ENCODE measurements at regions not wholly inside any gene's neighbourhood (a gene's known extent, or its start where the extent isn't known, plus 50 kb on each side); places are given as distances from the start of the nearest gene placed in this dataset.

DNA sequence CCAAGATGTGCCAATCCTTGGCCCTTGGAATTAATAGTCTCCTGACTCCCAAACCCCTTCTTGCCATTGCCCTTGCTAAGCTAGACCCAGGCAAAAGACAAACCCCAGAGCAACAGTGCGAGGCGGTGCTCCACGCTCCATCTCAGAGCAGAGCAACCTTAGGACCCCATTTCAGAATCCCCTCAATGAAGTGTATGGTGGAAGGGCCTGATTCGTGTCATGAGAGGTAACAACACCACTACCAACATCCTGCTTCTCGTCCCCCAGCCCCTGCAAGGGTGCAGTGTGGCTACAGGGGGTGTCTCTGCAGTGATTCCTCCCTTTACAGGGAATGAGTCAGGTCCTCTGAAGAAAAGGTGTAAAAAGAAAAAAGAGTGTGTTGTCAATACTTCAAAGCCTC lies 103.9 kb upstream of the IRF2BP2 start:
- POLR2A ChIA-PET: interaction anchor here (0.8 to 3.5 kb wide), 3 partner anchors 10 to 428 kb away, joined by 4 to 18 read pairs (median 11); no protein-coding TSS in a partner anchor
- Histone ChIP-seq H3K36me3 (ENCODE audit: control insufficient read depth, insufficient read depth, low read length) (no peaks in the 10 kb centered on the region), H4K20me1 (replicated peaks; ENCODE audit: control insufficient read depth, insufficient read depth, low read length) (no peaks in the 10 kb centered on the region), H3K79me2 (ENCODE audit: control insufficient read depth, insufficient read depth, low read length) (no peaks in the 10 kb centered on the region), H3K4me1 (replicated peaks in 1 of 2; ENCODE audit: control insufficient read depth in 2 of 2, insufficient read depth in 2 of 2, low read length in 2 of 2) (peaks cover 23 to 33% of the 10 kb centered on the region in 2 experiments), H3K4me2 (ENCODE audit: insufficient read depth, low read length) (no peak overlapping the region), H3K9me3 (replicated peaks; ENCODE audit: control insufficient read depth, insufficient read depth, low read depth, low read length) (no peaks in the 10 kb centered on the region), H2AFZ (ENCODE audit: low read depth, low read length) (no peak overlapping the region), H3K9me1 (ENCODE audit: control insufficient read depth, insufficient read depth, low read length) (peaks cover 3% of the 10 kb centered on the region), H3K9ac (ENCODE audit: insufficient read depth in 1 of 2, low read depth in 2 of 2, low read length in 2 of 2) (no peak overlapping the region), H3K4me3 (no peak overlapping the region), H3K27ac (ENCODE audit: extremely low read depth, low read depth, low read length) (no peak overlapping the region), H3K27me3 (ENCODE audit: control insufficient read depth in 2 of 2, insufficient read depth in 2 of 2, low read length in 2 of 2) (no peaks in the 10 kb centered on the region)
- ATAC-seq (no peak), FAIRE-seq (no peak), DNase-seq (ENCODE audit: extremely low read depth in 1 of 4, low spot score in 3 of 4) (no peak)
- intact Hi-C loops (cut with micrococcal nuclease) (no loop called here), in situ Hi-C loops (cut with MboI) (no loop called here)
- 62% methylated on average over 5 of the region's 5 CpGs for WGBS (ENCODE audit: insufficient coverage, low coverage, missing lambda C conversion rate)
- BruUV-seq (replicated peaks): no TSS peak
- CTCF ChIA-PET (ENCODE audit: low intra/inter-chr PET ratio): no interaction called here
- TF ChIP-seq CBFB (CRISPR knock-in tag; IDR thresholded peaks at IDR 0.05) (0 out of 2 replicates have a peak, but pooled peaks have one; percentile 31), ILK (tag; IDR thresholded peaks at IDR 0.05; ENCODE audit: borderline replicate concordance, low read depth) (no peak), RAD21 (CRISPR knock-in tag; conservative IDR thresholded peaks at IDR 0.05 in 1 of 2, IDR thresholded peaks at IDR 0.05 in 1 of 2) (no peak), SUPT5H (IDR thresholded peaks at IDR 0.05) (no peak), POLR2AphosphoS5 (IDR thresholded peaks at IDR 0.05; ENCODE audit: control insufficient read depth, insufficient read depth, low read depth, low read length) (no peak)

DNA sequence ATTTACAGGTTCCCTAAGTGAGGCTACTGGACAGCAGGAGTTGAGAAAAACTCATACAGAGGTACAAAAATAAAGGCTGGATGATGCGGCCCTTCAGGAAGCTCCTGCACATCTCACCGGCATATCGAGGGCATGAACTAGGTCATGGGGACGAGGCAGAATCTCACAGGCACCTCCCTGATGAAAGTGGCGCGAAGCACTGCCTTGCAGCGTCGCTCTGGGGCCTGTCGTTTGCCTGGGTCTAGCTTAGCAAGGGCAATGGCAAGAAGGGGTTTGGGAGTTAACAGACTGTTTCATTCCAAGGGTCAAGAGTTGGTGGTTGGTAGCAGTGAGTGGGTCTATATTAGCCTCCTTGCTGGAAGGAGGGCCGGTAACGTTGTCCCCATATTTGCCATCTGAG lies 103.5 kb upstream of the IRF2BP2 start:
- Histone ChIP-seq H3K9me1 (ENCODE audit: control insufficient read depth, insufficient read depth, low read length) (peaks cover 3% of the 10 kb centered on the region), H4K20me1 (replicated peaks; ENCODE audit: control insufficient read depth, insufficient read depth, low read length) (no peaks in the 10 kb centered on the region), H2AFZ (ENCODE audit: low read depth, low read length) (no peak overlapping the region), H3K9me3 (replicated peaks; ENCODE audit: control insufficient read depth, insufficient read depth, low read depth, low read length) (no peaks in the 10 kb centered on the region), H3K4me3 (no peak overlapping the region), H3K36me3 (ENCODE audit: control insufficient read depth, insufficient read depth, low read length) (no peaks in the 10 kb centered on the region), H3K4me1 (replicated peaks in 1 of 2; ENCODE audit: control insufficient read depth in 2 of 2, insufficient read depth in 2 of 2, low read length in 2 of 2) (peaks cover 23 to 33% of the 10 kb centered on the region in 2 experiments), H3K9ac (ENCODE audit: insufficient read depth in 1 of 2, low read depth in 2 of 2, low read length in 2 of 2) (peak overlapping the region in 1 of 2 experiments; percentile 6; a peak in 1 of 4 replicates), H3K27me3 (ENCODE audit: control insufficient read depth in 2 of 2, insufficient read depth in 2 of 2, low read length in 2 of 2) (no peaks in the 10 kb centered on the region), H3K4me2 (ENCODE audit: insufficient read depth, low read length) (no peak overlapping the region), H3K79me2 (ENCODE audit: control insufficient read depth, insufficient read depth, low read length) (no peaks in the 10 kb centered on the region), H3K27ac (ENCODE audit: extremely low read depth, low read depth, low read length) (no peak overlapping the region)
- CTCF ChIA-PET (ENCODE audit: low intra/inter-chr PET ratio): no interaction called here
- DNase-seq (ENCODE audit: extremely low read depth in 1 of 4, low spot score in 3 of 4) (no peak), ATAC-seq (no peak), FAIRE-seq (no peak)
- POLR2A ChIA-PET: interaction anchor here (0.8 to 3.5 kb wide), 3 partner anchors 11 to 429 kb away, joined by 4 to 18 read pairs (median 11); no protein-coding TSS in a partner anchor
- BruUV-seq (replicated peaks): no TSS peak
- WGBS (ENCODE audit: insufficient coverage, low coverage, missing lambda C conversion rate): 70% methylated on average over 11 of the region's 11 CpGs
- intact Hi-C loops (cut with micrococcal nuclease): no loop called here
- in situ Hi-C loops (cut with MboI): no loop called here
- no peak for TF ChIP-seq ZHX1 (conservative IDR thresholded peaks at IDR 0.05; ENCODE audit: low read length)
- TF ChIP-seq TCF7 (IDR thresholded peaks at IDR 0.05; ENCODE audit: borderline replicate concordance): no peak
- TF ChIP-seq, protein P1, sequence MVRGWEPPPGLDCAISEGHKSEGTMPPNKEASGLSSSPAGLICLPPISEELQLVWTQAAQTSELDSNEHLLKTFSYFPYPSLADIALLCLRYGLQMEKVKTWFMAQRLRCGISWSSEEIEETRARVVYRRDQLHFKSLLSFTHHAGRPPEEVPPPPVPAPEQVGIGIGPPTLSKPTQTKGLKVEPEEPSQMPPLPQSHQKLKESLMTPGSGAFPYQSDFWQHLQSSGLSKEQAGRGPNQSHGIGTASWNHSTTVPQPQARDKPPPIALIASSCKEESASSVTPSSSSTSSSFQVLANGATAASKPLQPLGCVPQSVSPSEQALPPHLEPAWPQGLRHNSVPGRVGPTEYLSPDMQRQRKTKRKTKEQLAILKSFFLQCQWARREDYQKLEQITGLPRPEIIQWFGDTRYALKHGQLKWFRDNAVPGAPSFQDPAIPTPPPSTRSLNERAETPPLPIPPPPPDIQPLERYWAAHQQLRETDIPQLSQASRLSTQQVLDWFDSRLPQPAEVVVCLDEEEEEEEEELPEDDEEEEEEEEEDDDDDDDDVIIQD (CRISPR knock-in tag; IDR thresholded peaks at IDR 0.05): no peak
- no peak for TF ChIP-seq GATAD2B (IDR thresholded peaks at IDR 0.05; ENCODE audit: borderline replicate concordance)
- no peak for TF ChIP-seq ZSCAN32 (CRISPR knock-in tag; IDR thresholded peaks at IDR 0.05)
- no peak for TF ChIP-seq NR4A1 (CRISPR knock-in tag; IDR thresholded peaks at IDR 0.05)
- no peak for TF ChIP-seq NR4A1 (tag; IDR thresholded peaks at IDR 0.05)
- no peak for TF ChIP-seq MTA2 (IDR thresholded peaks at IDR 0.05; ENCODE audit: low read depth)

Measured in K562 (cell line).